ENCODE measurements at regions not wholly inside any gene's neighbourhood (a gene's known extent, or its start where the extent isn't known, plus 50 kb on each side); places are given as distances from the start of the nearest gene placed in this dataset.

DNA sequence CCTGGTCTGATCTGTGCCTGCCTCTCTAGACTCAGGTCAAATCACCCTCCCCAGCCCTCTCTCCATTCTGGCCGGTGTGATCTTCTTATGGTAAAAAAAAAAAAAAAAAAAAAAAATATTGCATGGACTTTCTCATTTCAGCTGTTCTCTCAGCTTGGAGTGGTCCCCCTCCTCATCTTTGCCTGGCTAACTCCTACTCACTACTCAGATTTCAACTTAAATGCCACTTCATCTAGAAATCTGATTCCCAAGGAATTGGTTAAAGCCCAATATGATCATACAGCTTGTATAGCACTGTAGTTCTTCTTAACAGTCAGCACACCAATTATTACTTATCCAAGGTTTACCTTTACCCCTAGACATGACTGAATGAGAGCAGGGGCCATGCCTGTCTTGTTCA, 105.9 kb upstream of the CARMIL1 start:
- TF ChIP-seq, protein P1, sequence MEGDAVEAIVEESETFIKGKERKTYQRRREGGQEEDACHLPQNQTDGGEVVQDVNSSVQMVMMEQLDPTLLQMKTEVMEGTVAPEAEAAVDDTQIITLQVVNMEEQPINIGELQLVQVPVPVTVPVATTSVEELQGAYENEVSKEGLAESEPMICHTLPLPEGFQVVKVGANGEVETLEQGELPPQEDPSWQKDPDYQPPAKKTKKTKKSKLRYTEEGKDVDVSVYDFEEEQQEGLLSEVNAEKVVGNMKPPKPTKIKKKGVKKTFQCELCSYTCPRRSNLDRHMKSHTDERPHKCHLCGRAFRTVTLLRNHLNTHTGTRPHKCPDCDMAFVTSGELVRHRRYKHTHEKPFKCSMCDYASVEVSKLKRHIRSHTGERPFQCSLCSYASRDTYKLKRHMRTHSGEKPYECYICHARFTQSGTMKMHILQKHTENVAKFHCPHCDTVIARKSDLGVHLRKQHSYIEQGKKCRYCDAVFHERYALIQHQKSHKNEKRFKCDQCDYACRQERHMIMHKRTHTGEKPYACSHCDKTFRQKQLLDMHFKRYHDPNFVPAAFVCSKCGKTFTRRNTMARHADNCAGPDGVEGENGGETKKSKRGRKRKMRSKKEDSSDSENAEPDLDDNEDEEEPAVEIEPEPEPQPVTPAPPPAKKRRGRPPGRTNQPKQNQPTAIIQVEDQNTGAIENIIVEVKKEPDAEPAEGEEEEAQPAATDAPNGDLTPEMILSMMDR (IDR thresholded peaks at IDR 0.05; ENCODE audit: low read depth, low read length, poor library complexity, severe bottlenecking): no peak
- TF ChIP-seq EZH2phosphoT487 (IDR thresholded peaks at IDR 0.05; ENCODE audit: borderline replicate concordance, low read length): no peak

All from DOHH2 (cell line).